ENCODE measurements at regions not wholly inside any gene's neighbourhood (a gene's known extent, or its start where the extent isn't known, plus 50 kb on each side); places are given as distances from the start of the nearest gene placed in this dataset.

- intact Hi-C loops (cut with DNase I), result no loop called here
- Histone ChIP-seq H3K36me3 (no peaks in the 10 kb centered on the region), H3K27ac (no peak overlapping the region), H3K9me3 (no peaks in the 10 kb centered on the region), H3K27me3 (replicated peaks; ENCODE audit: insufficient read depth) (no peaks in the 10 kb centered on the region), H3K4me1 (replicated peaks) (no peaks in the 10 kb centered on the region), H3K4me3 (no peak overlapping the region)
- WGBS, result 86% methylated on average over 2 of the region's 2 CpGs
- DNase-seq (ENCODE audit: low spot score), result no peak
- TF ChIP-seq POLR2A (IDR thresholded peaks at IDR 0.05) (no peak), POLR2AphosphoS5 (IDR thresholded peaks at IDR 0.05) (no peak)
- TF ChIP-seq, protein P1, sequence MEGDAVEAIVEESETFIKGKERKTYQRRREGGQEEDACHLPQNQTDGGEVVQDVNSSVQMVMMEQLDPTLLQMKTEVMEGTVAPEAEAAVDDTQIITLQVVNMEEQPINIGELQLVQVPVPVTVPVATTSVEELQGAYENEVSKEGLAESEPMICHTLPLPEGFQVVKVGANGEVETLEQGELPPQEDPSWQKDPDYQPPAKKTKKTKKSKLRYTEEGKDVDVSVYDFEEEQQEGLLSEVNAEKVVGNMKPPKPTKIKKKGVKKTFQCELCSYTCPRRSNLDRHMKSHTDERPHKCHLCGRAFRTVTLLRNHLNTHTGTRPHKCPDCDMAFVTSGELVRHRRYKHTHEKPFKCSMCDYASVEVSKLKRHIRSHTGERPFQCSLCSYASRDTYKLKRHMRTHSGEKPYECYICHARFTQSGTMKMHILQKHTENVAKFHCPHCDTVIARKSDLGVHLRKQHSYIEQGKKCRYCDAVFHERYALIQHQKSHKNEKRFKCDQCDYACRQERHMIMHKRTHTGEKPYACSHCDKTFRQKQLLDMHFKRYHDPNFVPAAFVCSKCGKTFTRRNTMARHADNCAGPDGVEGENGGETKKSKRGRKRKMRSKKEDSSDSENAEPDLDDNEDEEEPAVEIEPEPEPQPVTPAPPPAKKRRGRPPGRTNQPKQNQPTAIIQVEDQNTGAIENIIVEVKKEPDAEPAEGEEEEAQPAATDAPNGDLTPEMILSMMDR (IDR thresholded peaks at IDR 0.05), result no peak
Measured at GRCh38 chr2:107735201-107735600, 91.5 kb upstream of the RGPD4 start.

DNA sequence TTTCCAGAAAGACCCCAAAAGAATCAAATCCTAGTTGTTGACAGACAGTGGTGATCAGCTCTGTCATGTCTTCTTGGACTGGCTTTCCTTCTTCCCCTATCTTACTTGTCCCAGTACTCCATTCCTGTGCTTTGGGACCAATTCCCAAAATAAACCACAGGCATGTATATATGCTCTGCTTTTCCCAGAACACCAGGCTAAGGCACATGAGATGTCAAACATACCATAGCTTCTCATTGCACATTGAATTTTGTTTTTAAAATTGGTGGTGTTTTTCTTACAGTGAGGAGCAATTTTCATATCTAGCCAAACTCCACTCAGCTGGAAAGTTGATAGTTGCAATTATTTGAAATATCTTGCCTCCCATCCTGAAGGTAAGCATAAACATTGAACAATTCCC lies 88.9 kb upstream of the RGPD4 start:
- Histone ChIP-seq H3K4me3 (no peak overlapping the region), H3K9me3 (no peaks in the 10 kb centered on the region), H3K4me1 (replicated peaks) (no peaks in the 10 kb centered on the region), H3K27me3 (replicated peaks; ENCODE audit: insufficient read depth) (no peaks in the 10 kb centered on the region), H3K27ac (no peak overlapping the region), H3K36me3 (no peaks in the 10 kb centered on the region)
- no peak for DNase-seq (ENCODE audit: low spot score)
- TF ChIP-seq, protein P1 (IDR thresholded peaks at IDR 0.05), result no peak
- TF ChIP-seq POLR2A (IDR thresholded peaks at IDR 0.05) (no peak), POLR2AphosphoS5 (IDR thresholded peaks at IDR 0.05) (no peak)
- intact Hi-C loops (cut with DNase I), result no loop called here

- Histone ChIP-seq H3K27ac (no peak overlapping the region), H3K9me3 (no peaks in the 10 kb centered on the region), H3K4me1 (replicated peaks) (no peaks in the 10 kb centered on the region), H3K27me3 (replicated peaks; ENCODE audit: insufficient read depth) (no peaks in the 10 kb centered on the region), H3K4me3 (no peak overlapping the region), H3K36me3 (no peaks in the 10 kb centered on the region)
- TF ChIP-seq, protein P1 (IDR thresholded peaks at IDR 0.05), result no peak
- peak; percentile 9 for TF ChIP-seq POLR2AphosphoS5 (IDR thresholded peaks at IDR 0.05)
- TF ChIP-seq POLR2A (IDR thresholded peaks at IDR 0.05), result no peak
- WGBS, result 17% methylated on average over 4 of the region's 4 CpGs
- intact Hi-C loops (cut with DNase I), result no loop called here
- DNase-seq (ENCODE audit: low spot score), result no peak
Measured at GRCh38 chr2:107738266-107738665, 88.4 kb upstream of the RGPD4 start.

GRCh38 chr2:107740300-107740699 lies 86.4 kb upstream of the RGPD4 start:
- Histone ChIP-seq H3K36me3 (no peaks in the 10 kb centered on the region), H3K4me1 (replicated peaks) (no peaks in the 10 kb centered on the region), H3K4me3 (no peak overlapping the region), H3K27me3 (replicated peaks; ENCODE audit: insufficient read depth) (no peaks in the 10 kb centered on the region), H3K9me3 (no peaks in the 10 kb centered on the region), H3K27ac (no peak overlapping the region)
- no peak for DNase-seq (ENCODE audit: low spot score)
- intact Hi-C loops (cut with DNase I), result no loop called here
- no peak for TF ChIP-seq POLR2AphosphoS5 (IDR thresholded peaks at IDR 0.05)
- TF ChIP-seq, protein P1 (IDR thresholded peaks at IDR 0.05), result no peak
- no peak for TF ChIP-seq POLR2A (IDR thresholded peaks at IDR 0.05)
- WGBS, result 80% methylated on average over 2 of the region's 2 CpGs

- H3K36me3 ChIP-seq, result no peaks in the 10 kb centered on the region
- DNase-seq (ENCODE audit: low spot score), result no peak
- no peak for TF ChIP-seq POLR2A (IDR thresholded peaks at IDR 0.05)
- TF ChIP-seq, protein P1 (IDR thresholded peaks at IDR 0.05), result no peak
- no peak for TF ChIP-seq POLR2AphosphoS5 (IDR thresholded peaks at IDR 0.05)
- no peak overlapping the region for H3K4me3 ChIP-seq
- H3K27ac ChIP-seq, result no peak overlapping the region
- no peaks in the 10 kb centered on the region for H3K4me1 ChIP-seq (replicated peaks)
- no peaks in the 10 kb centered on the region for H3K9me3 ChIP-seq
- H3K27me3 ChIP-seq (replicated peaks; ENCODE audit: insufficient read depth), result no peaks in the 10 kb centered on the region
- WGBS, result 94% methylated on average over 5 of the region's 5 CpGs
- intact Hi-C loops (cut with DNase I), result no loop called here
Measured at GRCh38 chr2:107742460-107743027, 84.1 kb upstream of the RGPD4 start.
